ENCODE measurements at regions not wholly inside any gene's neighbourhood (a gene's known extent, or its start where the extent isn't known, plus 50 kb on each side); places are given as distances from the start of the nearest gene placed in this dataset.

DNA sequence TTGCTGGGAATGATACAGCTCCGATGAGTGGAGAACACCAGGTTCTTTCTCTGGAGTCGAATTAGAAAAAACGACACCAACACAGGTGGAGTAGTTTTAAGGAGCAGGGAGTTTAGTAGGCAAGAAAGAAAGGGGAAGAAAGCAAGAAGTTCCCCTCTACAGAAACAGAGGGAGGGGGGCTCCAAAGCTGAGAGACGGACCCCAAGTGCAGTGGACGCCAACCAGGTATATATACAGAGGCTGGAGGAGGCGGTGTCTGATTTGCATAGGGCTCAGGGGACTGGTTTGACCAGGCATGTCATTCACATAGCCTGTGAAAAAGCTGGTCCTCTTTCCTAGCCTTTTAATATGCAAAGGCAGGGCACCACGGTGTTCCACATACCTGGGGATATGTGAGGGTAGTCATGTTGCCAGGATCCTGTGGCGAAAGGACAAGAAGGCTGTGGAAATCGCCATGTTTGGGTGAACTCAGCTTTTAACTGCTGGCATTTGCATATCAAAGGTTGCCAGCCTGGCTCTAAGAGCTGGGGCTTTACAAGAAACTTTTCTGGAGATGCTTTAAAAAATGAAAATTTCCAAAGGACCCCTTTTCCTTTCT, 887.4 kb upstream of the EPHA6 start (continued):
- TF ChIP-seq BRCA1 (IDR thresholded peaks at IDR 0.05; ENCODE audit: low read depth, low read length) (no peak), TEAD4 (IDR thresholded peaks at IDR 0.05; ENCODE audit: low read depth, low read length) (peak; percentile 94), NANOG (IDR thresholded peaks at IDR 0.05; ENCODE audit: insufficient read depth, low read depth, low read length, poor library complexity, severe bottlenecking) (peak; percentile 77), RXRA (IDR thresholded peaks at IDR 0.05; ENCODE audit: insufficient read depth, low read depth, low read length) (no peak)

Measured in H1 (cell line).